SK-N-DZ (cell line): ENCODE measurements at regions not wholly inside any gene's neighbourhood (a gene's known extent, or its start where the extent isn't known, plus 50 kb on each side); places are given as distances from the start of the nearest gene placed in this dataset.

Experiments used
- DNase-seq: peaks from one replicate; pipeline ENCODE4 v3.0.0-alpha.2; 2015; ENCODE audit warnings: low spot score

- no peak for DNase-seq
Observed at GRCh38 chr13:50358231-50359040, 343.2 kb downstream of the KCNRG start.

GRCh38 chr13:50359041-50359367, 343.8 kb downstream of the KCNRG start:
- DNase-seq: no peak

GRCh38 chr13:50359779-50360178, 344.5 kb downstream of the KCNRG start:
- no peak for DNase-seq

- no peak for DNase-seq
Observed at GRCh38 chr13:50360637-50361036, 345.4 kb downstream of the KCNRG start.

- DNase-seq: no peak
Observed at GRCh38 chr13:50361282-50361681, 346.0 kb downstream of the KCNRG start.

GRCh38 chr13:50365408-50366391, 350.5 kb downstream of the KCNRG start:
- no peak for DNase-seq

GRCh38 chr13:50366488-50367174, 351.4 kb downstream of the KCNRG start:
- DNase-seq: no peak

- DNase-seq: no peak
Observed at GRCh38 chr13:50369646-50370045, 354.4 kb downstream of the KCNRG start.

- DNase-seq: no peak
Observed at GRCh38 chr13:50370303-50370950, 355.2 kb downstream of the KCNRG start.

- no peak for DNase-seq
Observed at GRCh38 chr13:50374517-50374916, 359.3 kb downstream of the KCNRG start.

- DNase-seq: no peak
Observed at GRCh38 chr13:50375792-50376191, 360.5 kb downstream of the KCNRG start.

- no peak for DNase-seq
Observed at GRCh38 chr13:50376895-50377575, 361.8 kb downstream of the KCNRG start.

- no peak for DNase-seq
Observed at GRCh38 chr13:50377726-50378270, 362.6 kb downstream of the KCNRG start.

GRCh38 chr13:50378509-50379044, 363.3 kb downstream of the KCNRG start:
- no peak for DNase-seq

- no peak for DNase-seq
Observed at GRCh38 chr13:50379584-50379983, 364.3 kb downstream of the KCNRG start.

GRCh38 chr13:50380905-50381304, 365.7 kb downstream of the KCNRG start:
- DNase-seq: no peak

- no peak for DNase-seq
Observed at GRCh38 chr13:50382511-50382910, 367.3 kb downstream of the KCNRG start.

GRCh38 chr13:50382951-50383350, 367.7 kb downstream of the KCNRG start:
- DNase-seq: no peak

GRCh38 chr13:50384724-50385123, 369.5 kb downstream of the KCNRG start:
- DNase-seq: no peak

- DNase-seq: no peak
Observed at GRCh38 chr13:50386541-50387050, 371.4 kb downstream of the KCNRG start.
